Liver (tissue), 8 donors: ENCODE measurements at regions not wholly inside any gene's neighbourhood (a gene's known extent, or its start where the extent isn't known, plus 50 kb on each side); places are given as distances from the start of the nearest gene placed in this dataset.

ENCODE experiments used
- DNase-seq: peaks from one replicate; pipeline ENCODE4 v3.0.0-alpha.2; 2017; ENCODE audit warnings: low spot score
- H3K27ac ChIP-seq, 2 donors: one replicate each; pipeline ENCODE4 v1.7.0; 2013; ENCODE audit warnings: inconsistent platforms in 2 of 2, low read length in 2 of 2, control low read depth in 1 of 2, low read depth in 1 of 2, mild to moderate bottlenecking in 1 of 2
- H3K27me3 ChIP-seq, 4 donors: one replicate each; pipeline versions ENCODE4 v1.6.1 to v1.7.0; 2013; ENCODE audit warnings: low read length in 3 of 4, inconsistent platforms in 1 of 4, mild to moderate bottlenecking in 1 of 4, moderate library complexity in 1 of 4; ENCODE audit not compliant: control insufficient read depth in 4 of 4, insufficient read depth in 4 of 4
- H3K36me3 ChIP-seq, 4 donors: one replicate each; pipeline versions ENCODE4 v1.6.1 to v1.7.0; 2013; ENCODE audit warnings: low read length in 3 of 4, mild to moderate bottlenecking in 3 of 4, low read depth in 1 of 4, moderate library complexity in 1 of 4; ENCODE audit not compliant: control insufficient read depth in 4 of 4, insufficient read depth in 3 of 4
- H3K4me1 ChIP-seq, 4 donors: one replicate each; pipeline versions ENCODE4 v1.6.1 to v1.7.0; 2013; ENCODE audit warnings: low read length in 3 of 4, mild to moderate bottlenecking in 3 of 4, moderate library complexity in 1 of 4; ENCODE audit not compliant: control insufficient read depth in 4 of 4, insufficient read depth in 4 of 4
- H3K4me3 ChIP-seq, 3 donors: one replicate each; pipeline versions ENCODE4 v1.6.1 to v1.7.0; 2013; ENCODE audit warnings: low read length in 3 of 3, control low read depth in 1 of 3, low read depth in 1 of 3, mild to moderate bottlenecking in 1 of 3
- H3K9ac ChIP-seq, 2 donors: one replicate each; pipeline ENCODE4 v1.7.0; 2013; ENCODE audit warnings: low read length in 2 of 2, mild to moderate bottlenecking in 2 of 2, moderate library complexity in 2 of 2, control low read depth in 1 of 2, low read depth in 1 of 2
- H3K9me3 ChIP-seq, 4 donors: one replicate each; pipeline versions ENCODE4 v1.6.1 to v1.7.0; 2013; ENCODE audit warnings: low read length in 3 of 4; ENCODE audit not compliant: control insufficient read depth in 4 of 4
- CTCF ChIP-seq: fragments of 150-350 bp; IDR thresholded peaks from 2 replicates; pipeline ENCODE4 v1.5.1; 2017; ENCODE audit warnings: improper control_type of control experiment, low read depth, low read length; ENCODE audit not compliant: missing input control
- FOXA1 ChIP-seq: IDR thresholded peaks from 2 replicates; pipeline ENCODE4 v1.6.1; 2016; ENCODE audit warnings: antibody characterized with exemption
- FOXA2 ChIP-seq: IDR thresholded peaks from 2 replicates; pipeline ENCODE4 v1.6.1; 2016; ENCODE audit warnings: antibody characterized with exemption
- GABPA ChIP-seq, 2 donors: IDR thresholded peaks in 1 of 2; conservative IDR thresholded peaks in 1 of 2; 2 replicates each; pipeline ENCODE4 v1.6.1; 2016; ENCODE audit warnings: antibody characterized with exemption in 2 of 2, mild to moderate bottlenecking in 1 of 2, moderate library complexity in 1 of 2
- HNF4A ChIP-seq, 2 donors: conservative IDR thresholded peaks; 2 replicates each; pipeline ENCODE4 v1.6.1; 2016; ENCODE audit warnings: antibody characterized with exemption in 2 of 2, mild to moderate bottlenecking in 2 of 2
- HNF4G ChIP-seq: IDR thresholded peaks from 2 replicates; pipeline ENCODE4 v1.6.1; 2016; ENCODE audit warnings: antibody characterized with exemption
- JUND ChIP-seq, 2 donors: IDR thresholded peaks; 2 replicates each; pipeline ENCODE4 v1.6.1; 2016; ENCODE audit warnings: antibody characterized with exemption in 2 of 2
- NR2F2 ChIP-seq: IDR thresholded peaks from 2 replicates; pipeline ENCODE4 v1.6.1; 2016; ENCODE audit warnings: antibody characterized with exemption
- RAD21 ChIP-seq, 2 donors: IDR thresholded peaks; 2 replicates each; pipeline ENCODE4 v1.6.1; 2016; ENCODE audit warnings: antibody characterized with exemption in 2 of 2, mild to moderate bottlenecking in 2 of 2
- TAF1 ChIP-seq: conservative IDR thresholded peaks from 2 replicates; pipeline ENCODE4 v1.6.1; 2016; ENCODE audit warnings: antibody characterized with exemption, mild to moderate bottlenecking
- YY1 ChIP-seq: IDR thresholded peaks from 2 replicates; pipeline ENCODE4 v1.6.1; 2016; ENCODE audit warnings: antibody characterized with exemption, mild to moderate bottlenecking
- ZBTB33 ChIP-seq: IDR thresholded peaks from 2 replicates; pipeline ENCODE4 v1.6.1; 2016; ENCODE audit warnings: antibody characterized with exemption
- WGBS: extraction: QIAGEN DNeasy Blood & Tissue Kit; methylation state at CpG from one replicate; pipeline ENCODE4 v1.1.7; 2013; 5-methylcytosine and 5-hydroxymethylcytosine counted together
- TF ChIP-seq, protein P1 (sequence below): IDR thresholded peaks from 2 replicates; pipeline ENCODE4 v1.6.1; 2016; ENCODE audit warnings: antibody characterized with exemption
- donor health status: healthy.
- donor health status: healthy.
- donor health status: healthy.
- donor health status: healthy.
- donor health status: healthy.

GRCh38 chr3:22621205-22621809 lies 581.8 kb upstream of the UBE2E2 start:
- Histone ChIP-seq H3K36me3 (no peaks in the 10 kb centered on the region), H3K9ac (no peak overlapping the region), H3K4me1 (no peaks in the 10 kb centered on the region), H3K27me3 (no peaks in the 10 kb centered on the region), H3K4me3 (no peak overlapping the region), H3K9me3 (no peaks in the 10 kb centered on the region), H3K27ac (no peak overlapping the region)
- TF ChIP-seq JUND (IDR thresholded peaks at IDR 0.05) = no peak
- no peak for TF ChIP-seq FOXA1
- TF ChIP-seq ZBTB33 = no peak
- TF ChIP-seq, protein P1, sequence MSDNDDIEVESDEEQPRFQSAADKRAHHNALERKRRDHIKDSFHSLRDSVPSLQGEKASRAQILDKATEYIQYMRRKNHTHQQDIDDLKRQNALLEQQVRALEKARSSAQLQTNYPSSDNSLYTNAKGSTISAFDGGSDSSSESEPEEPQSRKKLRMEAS = no peak
- no peak for TF ChIP-seq GABPA (IDR thresholded peaks at IDR 0.05 in 1 of 2, conservative IDR thresholded peaks at IDR 0.05 in 1 of 2)
- 71% methylated on average over 4 of the region's 4 CpGs for WGBS
- no peak for DNase-seq

- Histone ChIP-seq H3K9ac (no peak overlapping the region), H3K27me3 (peaks cover 0 to 3% (median 0%) of the 10 kb centered on the region in 4 donors), H3K36me3 (no peaks in the 10 kb centered on the region), H3K4me1 (no peaks in the 10 kb centered on the region), H3K4me3 (no peak overlapping the region), H3K9me3 (no peaks in the 10 kb centered on the region), H3K27ac (no peak overlapping the region)
- TF ChIP-seq HNF4A (conservative IDR thresholded peaks at IDR 0.05) (no peak), HNF4G (no peak), RAD21 (IDR thresholded peaks at IDR 0.05) (no peak), TAF1 (no peak), CTCF (no peak), GABPA (IDR thresholded peaks at IDR 0.05 in 1 of 2, conservative IDR thresholded peaks at IDR 0.05 in 1 of 2) (no peak), NR2F2 (no peak), JUND (IDR thresholded peaks at IDR 0.05) (no peak), FOXA2 (no peak)
- TF ChIP-seq, protein P1 = no peak
- WGBS = 85% methylated on average over 3 of the region's 3 CpGs
- no peak for DNase-seq
Observed at GRCh38 chr3:22627993-22628499, 575.1 kb upstream of the UBE2E2 start.

DNA sequence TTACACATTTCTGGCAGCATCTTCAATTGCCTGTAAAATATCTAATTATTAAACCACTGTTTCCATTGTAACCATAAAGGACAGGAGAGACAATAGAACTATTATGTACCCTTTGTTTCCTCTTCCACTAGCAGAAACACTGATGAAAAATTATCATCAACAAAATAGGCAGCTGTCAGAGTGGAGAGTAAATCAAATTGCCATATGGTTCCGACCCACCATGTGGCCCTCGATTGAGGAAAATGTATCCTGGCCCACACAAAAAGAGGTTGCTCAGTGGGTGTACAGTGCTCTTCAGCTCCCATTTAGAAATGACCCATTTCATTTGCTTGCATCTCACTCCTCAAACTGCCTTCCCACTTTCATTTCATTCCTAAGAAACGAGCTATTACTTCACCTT lies 570.6 kb upstream of the UBE2E2 start:
- Histone ChIP-seq H3K4me3 (no peak overlapping the region), H3K9me3 (no peaks in the 10 kb centered on the region), H3K4me1 (no peaks in the 10 kb centered on the region), H3K27me3 (peaks cover 0 to 3% (median 0%) of the 10 kb centered on the region in 4 donors), H3K36me3 (no peaks in the 10 kb centered on the region), H3K9ac (no peak overlapping the region), H3K27ac (no peak overlapping the region)
- no peak for DNase-seq
- WGBS = 62% methylated on average over 3 of the region's 3 CpGs
- no peak for TF ChIP-seq JUND (IDR thresholded peaks at IDR 0.05)
- no peak for TF ChIP-seq CTCF
- TF ChIP-seq ZBTB33 = no peak
- TF ChIP-seq FOXA1 = no peak
- no peak for TF ChIP-seq HNF4A (conservative IDR thresholded peaks at IDR 0.05)
- TF ChIP-seq YY1 = no peak
- TF ChIP-seq FOXA2 = no peak
- no peak for TF ChIP-seq RAD21 (IDR thresholded peaks at IDR 0.05)
- no peak for TF ChIP-seq HNF4G
